IPS DF 19.7 (cell line): ENCODE measurements at regions not wholly inside any gene's neighbourhood (a gene's known extent, or its start where the extent isn't known, plus 50 kb on each side); places are given as distances from the start of the nearest gene placed in this dataset.

Experiments used
- DNase-seq: peaks from one replicate; pipeline ENCODE4 v3.0.0-alpha.2; 2013; ENCODE audit warnings: low read depth, low spot score

DNA sequence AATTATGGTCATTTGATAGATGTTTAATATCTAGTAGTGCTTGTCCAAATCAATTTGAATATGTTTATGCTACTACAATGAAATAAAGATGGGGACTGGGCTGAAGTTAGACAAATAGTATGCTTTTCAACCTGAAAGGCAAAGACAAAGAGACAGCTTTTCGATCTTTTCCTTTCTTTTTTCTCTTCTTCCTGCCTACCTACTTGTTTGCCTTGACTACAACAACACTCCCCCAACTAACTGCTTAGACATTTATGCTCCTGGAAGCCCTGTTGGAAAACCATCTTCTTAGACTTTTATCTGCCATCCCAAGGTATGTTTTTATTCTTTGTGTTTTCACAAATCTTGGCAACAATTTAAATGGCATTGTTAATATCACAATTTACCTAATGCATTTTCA, 374.4 kb upstream of the DDI1 start:
- no peak for DNase-seq

DNA sequence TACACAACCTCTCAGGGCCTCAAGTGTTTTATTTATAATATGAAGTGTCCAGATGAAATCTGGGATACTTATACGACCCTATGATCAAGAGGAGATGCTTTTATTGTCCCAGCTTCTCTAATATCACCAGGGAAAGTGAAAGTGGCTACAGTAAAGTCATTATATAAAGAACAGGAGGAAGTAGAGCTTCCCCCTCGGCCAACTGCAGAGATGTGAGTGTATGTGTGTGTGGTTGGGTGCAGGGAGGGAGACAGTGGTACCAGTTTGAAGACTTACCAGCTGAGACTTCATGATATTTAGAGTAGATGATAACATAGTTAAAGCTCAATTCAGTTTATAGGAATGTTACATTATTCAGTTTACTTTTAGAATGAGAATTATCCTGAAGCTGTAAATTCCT, 373.6 kb upstream of the DDI1 start:
- no peak for DNase-seq

DNA sequence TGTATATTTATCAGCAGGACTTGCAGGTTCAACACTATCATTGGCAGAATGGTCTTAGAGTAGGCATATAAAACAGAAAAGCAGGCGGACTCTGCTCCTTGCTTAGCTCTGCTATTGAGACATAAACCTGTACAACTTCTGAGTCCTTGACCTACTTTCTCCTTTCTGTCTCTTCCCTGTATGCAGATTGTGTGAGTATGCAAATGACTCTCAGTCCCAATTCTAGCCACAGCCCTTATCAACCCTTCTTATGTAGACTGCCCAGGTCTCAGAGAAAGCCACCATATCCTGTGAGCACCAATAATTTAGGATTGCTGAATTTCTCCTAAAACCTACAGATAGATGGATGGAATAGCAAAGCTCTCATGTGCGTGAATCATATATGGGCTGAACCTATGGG, 367.6 kb upstream of the DDI1 start:
- no peak for DNase-seq

DNA sequence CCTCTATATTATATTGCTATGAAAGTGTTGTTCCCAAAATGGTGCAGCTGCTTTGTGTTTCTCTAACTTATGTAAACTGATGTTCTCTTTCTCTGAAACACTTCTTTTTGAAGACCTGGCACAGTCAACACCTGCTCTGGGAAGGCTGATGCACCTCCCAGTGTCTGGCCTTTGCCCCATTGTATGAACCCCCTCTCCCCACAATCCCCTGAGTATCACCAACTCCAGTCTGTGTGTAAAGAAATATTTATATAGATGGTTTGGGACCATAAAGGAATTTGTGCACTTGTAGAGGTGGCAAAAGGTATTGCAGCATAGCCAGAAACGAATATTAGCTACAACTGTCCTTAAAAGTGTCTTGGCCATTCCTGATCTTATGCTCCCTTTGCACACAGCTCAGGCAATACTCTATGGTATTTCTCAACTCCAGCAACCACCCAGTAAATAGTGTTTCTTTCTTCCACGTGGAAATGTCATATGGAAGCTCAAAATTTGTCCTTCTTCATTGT, 365.2 kb upstream of the DDI1 start:
- no peak for DNase-seq

DNA sequence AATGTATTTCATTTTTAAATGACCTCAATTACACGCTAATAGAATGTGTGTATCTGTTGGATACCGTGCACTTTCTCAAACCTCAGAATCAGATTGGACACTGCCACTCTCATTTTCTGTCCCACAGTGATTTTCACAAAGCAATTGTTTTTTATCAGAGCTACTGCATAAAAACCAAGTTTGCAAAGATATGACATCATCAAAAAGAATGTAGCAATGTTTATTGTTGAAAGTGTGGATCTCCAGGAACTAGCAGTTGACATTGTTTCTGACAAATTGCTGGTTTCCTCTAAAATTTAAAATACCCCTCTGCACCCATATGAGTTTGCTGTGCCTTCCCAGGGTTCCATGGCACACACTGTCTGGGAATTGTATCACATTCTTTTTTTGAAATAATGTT, 362.7 kb upstream of the DDI1 start:
- no peak for DNase-seq

DNA sequence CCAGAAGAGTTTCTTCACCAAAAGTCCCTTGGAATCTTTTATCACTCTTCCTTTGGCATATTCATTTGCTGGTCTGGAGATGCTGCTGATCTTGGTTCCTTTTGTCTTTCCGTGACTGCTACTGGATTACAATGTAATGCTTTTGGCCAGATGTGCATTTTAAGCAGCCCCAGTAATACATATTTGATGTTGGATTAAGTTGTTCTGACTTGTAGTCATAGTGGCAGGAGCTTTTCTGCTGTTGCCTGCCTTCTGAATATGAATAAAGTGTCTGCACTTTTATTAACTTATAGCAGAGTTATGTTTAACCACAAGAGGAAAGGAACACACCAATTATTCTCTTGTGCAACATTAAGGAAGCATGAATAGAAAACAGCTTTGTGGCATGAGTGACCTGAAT, 360.0 kb upstream of the DDI1 start:
- no peak for DNase-seq

DNA sequence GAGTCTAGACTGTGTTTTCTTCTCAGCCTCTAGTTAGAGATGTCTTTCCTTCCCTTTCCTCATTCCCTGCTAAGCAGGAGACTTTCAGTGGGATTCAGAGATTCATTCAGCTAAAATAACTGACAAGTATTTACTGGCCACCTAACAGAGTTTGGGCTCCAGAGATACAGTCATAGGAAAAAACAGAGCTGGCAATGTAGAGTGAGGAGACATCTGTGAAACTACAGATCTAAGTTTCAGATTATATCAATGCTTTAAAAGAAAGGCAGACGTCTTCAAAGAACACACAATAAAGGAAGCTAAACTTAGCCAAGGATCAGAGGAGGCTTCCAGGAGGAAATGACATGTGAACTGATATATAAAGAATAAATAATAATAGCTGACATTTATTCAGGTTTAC, 355.6 kb upstream of the DDI1 start:
- DNase-seq, result no peak

DNA sequence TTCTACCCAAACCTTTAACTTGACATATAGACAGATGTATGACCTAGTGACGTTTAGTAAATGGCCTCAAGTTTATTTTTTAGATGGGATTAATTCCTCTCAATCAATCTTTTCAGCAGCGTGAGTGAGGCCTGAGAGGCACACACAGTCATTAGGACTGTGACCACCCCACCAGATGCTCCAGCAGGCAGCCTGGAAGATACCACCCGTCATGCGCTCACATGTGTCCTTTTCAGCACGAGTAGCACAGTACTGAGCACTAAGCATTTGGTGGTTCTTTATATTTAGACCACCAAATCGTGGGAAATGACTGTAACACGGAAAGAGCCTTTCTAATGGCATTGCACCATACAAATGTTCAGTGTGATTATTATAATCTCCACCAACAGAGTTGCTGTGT, 354.6 kb upstream of the DDI1 start:
- no peak for DNase-seq

DNA sequence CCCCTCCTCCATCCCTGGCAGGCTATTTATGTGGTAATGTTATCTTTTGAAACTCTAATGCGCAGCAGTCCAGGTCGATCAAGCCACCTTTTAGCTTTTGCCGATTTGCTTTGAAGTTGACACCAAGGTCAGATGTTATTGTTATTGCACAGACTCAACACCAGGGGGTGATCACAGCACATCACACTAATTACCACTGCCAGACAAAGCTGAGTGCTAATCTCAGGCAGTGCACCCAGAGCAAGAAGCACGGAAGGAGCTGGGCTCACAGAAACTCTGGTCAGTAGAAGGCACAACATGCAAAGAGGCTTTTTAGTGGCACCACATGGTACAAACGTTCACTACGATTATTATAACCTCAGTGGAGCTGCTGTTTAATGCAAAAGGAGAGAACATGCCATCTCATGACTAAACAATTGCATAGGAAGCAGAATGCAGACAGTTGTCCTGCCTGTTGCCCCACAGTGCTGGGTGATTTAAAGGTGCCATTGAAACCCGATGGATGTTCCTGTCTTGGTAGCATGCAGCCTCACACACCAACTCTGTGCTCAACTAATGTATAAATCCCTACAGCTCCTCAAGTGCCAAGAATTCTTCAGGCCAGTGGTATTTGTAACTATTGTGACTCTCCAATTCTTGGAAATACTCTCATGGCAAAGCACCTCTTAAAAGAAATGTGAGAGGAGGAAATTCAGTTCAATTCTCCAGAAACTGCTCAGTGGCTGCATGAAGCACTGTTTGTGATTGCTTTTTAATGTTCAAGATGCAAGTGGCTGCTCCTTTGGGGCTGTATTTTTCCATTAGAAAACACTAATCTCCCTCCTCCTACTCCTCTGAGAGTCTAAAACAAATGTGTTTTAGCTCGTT, 353.9 kb upstream of the DDI1 start:
- DNase-seq, result peak; percentile 83

DNA sequence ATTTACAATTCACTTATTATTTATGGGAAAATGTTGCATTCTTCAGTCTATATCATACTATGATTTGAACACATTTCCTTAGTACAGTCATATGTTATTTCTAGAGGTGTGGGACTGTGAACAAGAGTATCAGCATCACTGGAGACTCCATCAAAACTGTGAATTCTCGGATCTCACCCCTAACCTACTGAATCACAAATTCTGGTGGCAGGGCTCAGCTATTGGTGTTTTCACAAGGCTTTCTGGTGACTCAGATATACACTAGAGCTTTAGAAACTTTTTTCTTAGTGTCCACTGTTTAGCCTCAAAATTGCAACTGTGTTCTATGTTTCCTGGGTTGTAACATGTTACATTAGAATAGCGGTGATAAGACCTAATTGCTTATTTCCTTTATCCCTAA, 352.9 kb upstream of the DDI1 start:
- no peak for DNase-seq

DNA sequence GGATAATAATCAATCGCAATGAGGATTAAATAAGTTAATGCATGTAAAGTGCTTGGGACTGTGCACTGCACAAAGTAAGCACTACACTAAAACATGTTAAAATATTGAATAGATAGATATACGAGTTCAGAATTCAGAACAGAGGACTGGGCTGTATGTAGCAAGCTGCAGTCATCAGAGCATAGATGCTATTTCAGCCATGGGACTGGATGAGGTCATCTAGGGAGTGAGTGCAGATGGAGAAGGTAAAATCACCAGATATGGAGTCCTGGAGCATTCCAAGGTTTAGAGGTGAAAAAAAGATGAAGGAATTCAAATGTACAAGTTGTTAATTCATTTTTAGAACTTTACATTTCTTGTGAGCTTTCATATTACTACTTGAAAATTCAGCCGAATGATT, 347.5 kb upstream of the DDI1 start:
- no peak for DNase-seq

DNA sequence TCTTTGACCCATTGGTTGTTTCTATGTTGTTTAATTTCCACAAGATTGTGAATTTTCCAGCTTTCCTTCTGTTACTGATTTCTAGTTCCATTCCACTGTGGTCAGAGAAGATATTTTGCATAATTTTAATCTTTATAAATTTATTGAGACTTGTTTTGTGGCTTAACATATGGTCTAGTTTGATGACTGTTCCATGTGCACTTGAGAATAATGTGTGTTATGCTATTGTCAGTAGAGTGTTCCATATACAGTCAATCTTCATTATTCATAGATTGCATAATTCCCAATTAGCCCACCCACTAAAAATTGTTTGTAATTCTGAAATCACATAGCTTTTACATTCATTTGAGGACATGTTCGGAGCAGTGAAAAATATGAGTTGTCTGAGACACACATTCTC, 346.1 kb upstream of the DDI1 start:
- DNase-seq, result no peak

DNA sequence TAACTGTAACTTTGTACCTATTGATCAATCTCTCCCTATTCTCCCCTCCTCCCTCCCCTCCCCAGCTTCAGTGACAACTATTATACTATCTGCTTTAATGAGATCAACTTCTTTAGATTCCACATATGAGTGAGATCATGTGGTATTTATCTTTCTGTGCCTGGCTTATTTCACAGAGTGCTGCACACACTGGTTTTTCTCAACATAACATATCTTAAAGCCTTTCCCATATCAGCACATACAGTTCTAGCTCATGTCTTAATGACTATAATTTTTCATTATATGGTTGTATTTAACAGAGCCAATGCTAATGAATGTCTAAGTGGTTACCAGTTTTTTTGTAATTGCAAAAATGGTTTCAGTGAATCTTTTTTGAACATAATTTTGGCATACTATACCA, 340.3 kb upstream of the DDI1 start:
- no peak for DNase-seq

DNA sequence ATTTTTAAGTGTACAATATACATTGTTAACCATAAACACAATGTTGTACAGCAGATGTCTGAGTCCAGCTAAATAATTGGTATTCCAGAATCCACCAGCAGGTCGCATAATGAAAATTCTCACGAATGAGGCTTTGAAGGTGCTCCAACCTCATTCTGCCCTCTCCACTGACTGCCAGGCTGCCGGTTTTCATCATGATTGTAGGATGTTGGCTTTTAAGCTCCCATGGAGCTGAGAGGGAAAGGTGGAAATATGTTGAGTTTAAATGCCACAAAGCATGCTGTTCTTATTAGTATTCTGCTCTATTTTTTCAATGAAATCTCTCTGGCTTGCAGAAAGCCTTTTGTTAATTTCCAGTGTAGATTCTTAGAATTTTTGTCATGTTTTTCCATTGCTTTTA, 337.2 kb upstream of the DDI1 start:
- no peak for DNase-seq

DNA sequence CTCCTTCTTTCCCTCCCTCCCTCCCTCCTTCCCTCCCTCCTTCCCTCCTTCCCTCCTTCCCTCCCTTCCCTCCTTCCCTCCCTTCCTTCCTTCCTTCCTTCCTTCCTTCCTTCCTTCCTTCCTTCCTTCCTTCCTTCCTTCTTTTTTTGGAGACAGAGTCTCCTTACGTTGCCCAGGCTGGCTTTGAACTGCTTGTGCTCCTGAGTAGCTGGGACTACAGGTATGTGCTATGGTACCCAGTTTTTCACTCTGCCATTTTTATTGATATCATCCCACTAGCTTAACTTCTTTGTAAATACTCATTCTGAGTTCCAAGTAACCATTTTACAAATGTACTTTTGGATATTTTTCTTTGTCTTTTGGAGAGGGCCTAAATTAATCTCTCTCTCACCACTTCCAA, 336.8 kb upstream of the DDI1 start:
- no peak for DNase-seq

DNA sequence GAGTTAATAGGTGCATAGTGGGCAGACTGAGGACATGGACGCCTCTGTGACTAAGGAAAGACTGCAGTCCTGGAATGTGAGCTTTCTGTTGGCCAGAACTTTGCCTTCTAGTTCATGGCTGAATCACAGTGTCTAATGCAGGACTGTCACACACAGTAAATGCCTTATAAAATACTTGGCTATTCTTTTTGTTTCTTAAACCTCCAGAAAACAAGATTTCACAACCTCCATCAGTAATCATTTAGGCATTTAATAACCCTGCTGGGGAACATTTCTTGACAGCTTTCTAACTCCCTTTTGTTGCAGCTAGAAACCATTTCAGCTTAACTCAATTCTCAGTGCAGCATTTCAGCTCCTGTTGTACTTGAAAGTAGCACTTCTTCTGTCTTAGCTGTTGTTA, 335.8 kb upstream of the DDI1 start:
- DNase-seq, result no peak

DNA sequence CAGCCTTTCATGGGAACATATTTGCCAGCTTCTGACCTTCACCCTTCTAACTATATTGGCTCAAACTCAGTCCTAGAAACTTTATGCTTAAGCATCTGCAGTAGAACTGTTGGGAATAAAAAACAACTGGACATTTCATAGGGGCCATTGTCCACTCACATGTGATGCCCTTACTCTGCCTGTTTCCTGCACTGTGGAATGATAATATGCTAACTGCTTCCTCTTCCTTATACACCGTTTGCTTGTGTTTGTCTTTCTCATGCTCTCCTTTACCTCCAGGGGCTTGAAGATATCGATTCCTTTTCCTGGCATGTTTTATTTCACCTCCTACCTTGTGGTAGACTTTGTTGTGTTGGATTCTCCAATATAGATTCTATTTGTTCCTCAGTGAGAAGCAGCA, 333.0 kb upstream of the DDI1 start:
- no peak for DNase-seq

DNA sequence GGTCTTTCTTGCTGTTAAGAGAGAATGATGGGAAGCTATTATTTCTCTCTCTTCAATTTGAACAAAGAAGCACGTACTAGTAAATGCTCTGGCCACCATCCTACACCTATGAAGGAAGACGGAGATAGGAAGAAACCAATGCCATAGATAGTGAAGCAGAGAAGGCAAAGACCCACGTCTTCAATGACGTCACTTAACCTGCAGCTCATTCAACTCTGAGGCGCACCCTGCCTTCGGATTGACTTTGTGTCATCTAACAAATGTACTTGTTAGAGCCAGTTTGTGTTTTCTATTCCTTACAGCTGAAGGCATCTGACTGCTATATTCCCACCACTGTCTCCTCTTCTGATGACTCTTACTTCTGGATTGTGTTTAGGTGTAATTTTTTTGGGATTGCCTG, 332.5 kb upstream of the DDI1 start:
- no peak for DNase-seq

DNA sequence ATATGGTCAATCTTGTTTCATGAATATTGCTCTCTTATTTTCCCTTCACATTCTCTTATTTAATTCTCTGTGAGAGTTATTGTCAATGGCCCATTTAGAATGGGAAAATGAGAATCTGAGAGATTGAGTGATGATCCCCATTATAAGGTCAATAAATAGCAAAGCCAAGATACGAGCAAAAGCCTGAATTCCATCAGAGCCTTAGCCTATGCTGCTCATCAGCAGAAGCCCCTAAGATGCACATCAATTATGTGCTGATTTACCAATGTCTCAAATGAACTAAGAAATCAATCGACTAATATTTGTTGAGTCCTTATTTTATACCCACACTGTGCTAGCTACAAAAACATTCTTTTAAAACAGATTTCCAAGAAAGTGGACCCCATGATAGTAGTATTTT, 330.8 kb upstream of the DDI1 start:
- DNase-seq, result no peak

DNA sequence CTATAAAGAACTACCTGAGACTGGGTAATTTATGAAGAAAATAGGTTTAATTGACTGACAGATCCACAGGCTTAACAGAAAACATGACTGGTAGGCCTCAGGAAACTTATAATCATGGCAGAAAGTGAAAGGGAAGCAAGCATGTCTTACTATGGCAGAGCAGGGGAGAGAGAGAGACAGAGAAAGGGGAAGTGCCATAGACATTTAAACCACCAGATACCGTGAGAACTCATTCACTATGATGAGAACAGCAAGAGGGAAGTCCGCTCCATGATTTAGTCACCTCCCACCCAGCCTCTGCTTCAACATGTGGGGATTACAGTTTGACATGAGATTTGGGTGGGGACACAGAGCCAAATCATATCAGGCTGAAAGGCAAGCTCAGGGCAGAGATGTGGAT, 327.1 kb upstream of the DDI1 start:
- DNase-seq, result no peak

DNA sequence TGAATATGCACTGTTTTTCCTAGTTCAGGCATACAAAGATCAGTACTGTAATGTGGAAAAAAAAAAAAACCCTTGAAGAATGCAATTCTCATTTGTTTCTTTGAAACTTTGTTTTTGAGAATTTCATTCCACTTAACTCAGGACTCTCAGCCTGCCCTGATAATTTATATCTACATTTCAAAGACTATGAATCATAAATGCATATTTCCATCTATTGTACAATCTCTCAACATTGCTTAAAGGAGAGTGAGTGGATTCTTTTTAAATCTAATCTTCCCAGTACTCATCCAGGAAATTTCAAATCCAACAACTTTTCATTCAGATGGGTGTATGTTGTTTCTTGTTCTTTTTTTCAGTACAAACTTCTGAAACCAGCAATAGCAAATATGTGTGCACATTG, 322.2 kb upstream of the DDI1 start:
- DNase-seq, result no peak

DNA sequence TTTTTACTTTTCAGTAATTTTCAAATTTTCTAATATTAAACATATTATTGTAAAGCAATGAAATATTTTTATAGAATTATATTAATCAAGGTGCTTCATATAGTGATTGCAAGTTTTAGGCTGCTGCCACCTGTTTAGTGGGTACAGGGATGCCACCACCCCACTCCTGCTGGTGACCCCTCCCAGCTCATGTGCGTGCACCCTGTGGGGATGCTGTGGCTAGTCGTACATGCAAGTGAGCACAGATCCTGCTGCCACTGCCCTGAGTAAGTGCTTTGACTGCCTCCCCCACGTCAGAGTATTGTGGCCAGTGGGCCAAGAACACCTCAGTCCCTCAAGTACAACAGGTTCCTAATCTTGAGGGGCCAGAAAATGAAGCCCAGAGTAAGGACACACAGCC, 320.1 kb upstream of the DDI1 start:
- DNase-seq, result no peak

DNA sequence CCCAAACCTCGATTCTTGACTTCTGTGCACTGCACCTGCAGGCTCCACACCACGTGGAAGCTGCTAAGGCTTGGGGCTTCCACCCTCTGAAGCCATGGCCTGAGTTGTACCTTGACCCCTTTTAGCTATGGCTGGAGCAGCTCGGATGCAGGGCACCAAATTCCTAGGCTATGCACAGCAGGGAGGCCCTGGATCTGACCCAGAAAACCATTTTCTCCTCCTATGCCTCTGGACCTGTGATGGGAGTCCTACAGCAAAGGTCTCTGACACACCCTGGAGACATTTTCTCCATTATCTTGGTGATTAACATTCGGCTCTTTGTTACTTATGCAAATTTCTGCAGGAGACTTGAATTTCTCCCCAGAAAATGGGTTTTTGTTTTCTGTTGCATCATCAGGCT, 309.2 kb upstream of the DDI1 start:
- no peak for DNase-seq

DNA sequence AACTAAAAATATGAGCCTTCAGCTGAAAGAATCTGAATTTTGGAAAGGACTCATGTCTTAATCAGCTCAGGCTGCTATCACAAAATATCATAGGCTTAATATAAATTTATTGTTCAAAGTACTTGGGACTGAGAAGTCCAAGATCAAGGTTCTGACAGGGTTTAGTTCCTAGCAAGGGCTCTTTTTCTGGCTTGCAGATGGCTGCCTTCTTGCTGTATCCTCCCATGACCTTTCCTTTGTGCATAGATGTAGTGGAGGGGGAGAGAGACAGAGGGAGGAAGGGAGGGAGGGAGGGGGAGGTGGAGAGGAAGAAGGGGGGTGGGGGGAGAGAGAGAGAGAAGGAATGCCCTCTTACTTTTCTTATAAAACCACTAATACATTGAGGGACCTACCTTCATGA, 306.8 kb upstream of the DDI1 start:
- no peak for DNase-seq
